GM23338 (cell line): ENCODE measurements at regions not wholly inside any gene's neighbourhood (a gene's known extent, or its start where the extent isn't known, plus 50 kb on each side); places are given as distances from the start of the nearest gene placed in this dataset.

ENCODE experiments used
- ATAC-seq: fragments of 200-7000 bp; cut with Tn5 transposase; 3 replicates; pipeline ENCODE4 v1.9.1; 2020
- DNase-seq: peaks from one replicate; pipeline ENCODE4 v3.0.0-alpha.2; 2015; ENCODE audit warnings: low spot score
- H2AFZ ChIP-seq: fragments of 200-600 bp; sonication (generic); 2 replicates; pipeline ENCODE4 v1.8.0; 2016; ENCODE audit warnings: antibody characterized with exemption, mild to moderate bottlenecking, moderate library complexity
- H3F3A ChIP-seq: fragments of 200-600 bp; sonication (generic); replicated peaks from 2 replicates; pipeline ENCODE4 v1.8.0; 2017; ENCODE audit warnings: antibody characterized with exemption, mixed run types, low read depth
- H3K27ac ChIP-seq: fragments of 200-600 bp; sonication (generic); 2 replicates; pipeline ENCODE4 v1.6.1; 2016; ENCODE audit warnings: low read depth
- H3K27me3 ChIP-seq: fragments of 200-600 bp; sonication (generic); 2 replicates; pipeline ENCODE4 v1.8.0; 2016; ENCODE audit warnings: mild to moderate bottlenecking, mixed run types, moderate library complexity; ENCODE audit not compliant: insufficient read depth
- H3K36me3 ChIP-seq: fragments of 200-600 bp; sonication (generic); 2 replicates; pipeline ENCODE4 v1.8.0; 2016; ENCODE audit warnings: mild to moderate bottlenecking; ENCODE audit not compliant: insufficient read depth
- H3K4me1 ChIP-seq: fragments of 200-600 bp; sonication (generic); 2 replicates; pipeline ENCODE4 v1.8.0; 2016; ENCODE audit warnings: mild to moderate bottlenecking, moderate library complexity; ENCODE audit not compliant: insufficient read depth
- H3K4me2 ChIP-seq: fragments of 200-600 bp; sonication (generic); 2 replicates; pipeline ENCODE4 v1.7.1; 2017; ENCODE audit warnings: mixed run types
- H3K4me3 ChIP-seq: fragments of 200-600 bp; sonication (generic); 2 replicates; pipeline ENCODE4 v1.6.1; 2016; ENCODE audit warnings: mixed run types
- H3K79me2 ChIP-seq: fragments of 200-600 bp; sonication (generic); replicated peaks from 2 replicates; pipeline ENCODE4 v1.8.0; 2017; ENCODE audit warnings: mild to moderate bottlenecking; ENCODE audit not compliant: insufficient read depth
- H3K9me2 ChIP-seq: fragments of 200-600 bp; sonication (generic); 2 replicates; pipeline ENCODE4 v1.8.0; 2017; ENCODE audit not compliant: insufficient read depth
- H4K20me1 ChIP-seq: fragments of 200-600 bp; sonication (generic); replicated peaks from 2 replicates; pipeline ENCODE4 v1.8.0; 2017; ENCODE audit warnings: mild to moderate bottlenecking; ENCODE audit not compliant: insufficient read depth
- H3K27ac Mint-ChIP-seq: 2 replicates; pipeline ENCODE4 v1.8.0; 2020; ENCODE audit warnings: inconsistent platforms, mild to moderate bottlenecking, moderate library complexity, mixed read lengths
- H3K27me3 Mint-ChIP-seq: 3 replicates; pipeline ENCODE4 v1.8.0; 2022; ENCODE audit warnings: low read depth, mild to moderate bottlenecking, moderate library complexity, mixed read lengths, inconsistent platforms; ENCODE audit not compliant: insufficient read depth, poor library complexity
- H3K36me3 Mint-ChIP-seq: 3 replicates; pipeline ENCODE4 v1.8.0; 2021; ENCODE audit warnings: low read depth, mild to moderate bottlenecking, inconsistent platforms, moderate library complexity, mixed read lengths
- H3K4me1 Mint-ChIP-seq: 3 replicates; pipeline ENCODE4 v1.8.0; 2020; ENCODE audit warnings: mild to moderate bottlenecking, inconsistent platforms, mixed read lengths
- H3K4me3 Mint-ChIP-seq: 3 replicates; pipeline ENCODE4 v1.8.0; 2021; ENCODE audit warnings: moderate library complexity, mild to moderate bottlenecking, inconsistent platforms, mixed read lengths
- H3K9me3 Mint-ChIP-seq: 3 replicates; pipeline ENCODE4 v1.8.0; 2020; ENCODE audit warnings: moderate library complexity, mild to moderate bottlenecking, inconsistent platforms, mixed read lengths
- EZH2 ChIP-seq: fragments of 200-600 bp; sonication (generic); IDR thresholded peaks from one replicate; pipeline ENCODE4 v1.8.0; 2017; ENCODE audit warnings: antibody characterized with exemption, mild to moderate bottlenecking, low read depth; ENCODE audit not compliant: unreplicated experiment
- EZH2phosphoT487 ChIP-seq: fragments of 200-600 bp; sonication (generic); IDR thresholded peaks from one replicate; pipeline ENCODE4 v1.8.1; 2018; ENCODE audit warnings: antibody characterized with exemption; ENCODE audit not compliant: unreplicated experiment
- JUNB ChIP-seq: IDR thresholded peaks from one replicate; pipeline ENCODE4 v1.6.1; 2016; ENCODE audit warnings: antibody characterized with exemption; ENCODE audit not compliant: unreplicated experiment
- STAT1 ChIP-seq: IDR thresholded peaks from one replicate; pipeline ENCODE4 v1.6.1; 2016; ENCODE audit warnings: antibody characterized with exemption; ENCODE audit not compliant: unreplicated experiment
- ZNF114 ChIP-seq: fragments of 250-450 bp; sonication (Bioruptor Pico); IDR thresholded peaks from 2 replicates; pipeline ENCODE4 v1.5.0; 2020; ENCODE audit warnings: mild to moderate bottlenecking, moderate library complexity
- TF ChIP-seq, protein P1 (sequence below): IDR thresholded peaks from 2 replicates; pipeline ENCODE4 v1.6.1; 2016; ENCODE audit warnings: antibody characterized with exemption
- TF ChIP-seq, protein P2 (sequence below): IDR thresholded peaks from one replicate; pipeline ENCODE4 v1.6.1; 2018; ENCODE audit warnings: antibody characterized with exemption; ENCODE audit not compliant: unreplicated experiment
- TF ChIP-seq, protein P3 (sequence below): fragments of 250-450 bp; sonication (Bioruptor Pico); IDR thresholded peaks from 2 replicates; pipeline ENCODE4 v1.5.0; 2020; ENCODE audit warnings: mild to moderate bottlenecking, moderate library complexity
- TF ChIP-seq, protein P4 (sequence below), 2 experiments: fragments of 200-600 bp in 1 of 2; sonication (generic) in 1 of 2; conservative IDR thresholded peaks; 2 replicates each; pipeline versions ENCODE4 v1.5.1 to v1.6.1; 2016 to 2017; ENCODE audit warnings: antibody characterized with exemption in 2 of 2, low read depth in 2 of 2, mild to moderate bottlenecking in 2 of 2, moderate library complexity in 1 of 2

DNA sequence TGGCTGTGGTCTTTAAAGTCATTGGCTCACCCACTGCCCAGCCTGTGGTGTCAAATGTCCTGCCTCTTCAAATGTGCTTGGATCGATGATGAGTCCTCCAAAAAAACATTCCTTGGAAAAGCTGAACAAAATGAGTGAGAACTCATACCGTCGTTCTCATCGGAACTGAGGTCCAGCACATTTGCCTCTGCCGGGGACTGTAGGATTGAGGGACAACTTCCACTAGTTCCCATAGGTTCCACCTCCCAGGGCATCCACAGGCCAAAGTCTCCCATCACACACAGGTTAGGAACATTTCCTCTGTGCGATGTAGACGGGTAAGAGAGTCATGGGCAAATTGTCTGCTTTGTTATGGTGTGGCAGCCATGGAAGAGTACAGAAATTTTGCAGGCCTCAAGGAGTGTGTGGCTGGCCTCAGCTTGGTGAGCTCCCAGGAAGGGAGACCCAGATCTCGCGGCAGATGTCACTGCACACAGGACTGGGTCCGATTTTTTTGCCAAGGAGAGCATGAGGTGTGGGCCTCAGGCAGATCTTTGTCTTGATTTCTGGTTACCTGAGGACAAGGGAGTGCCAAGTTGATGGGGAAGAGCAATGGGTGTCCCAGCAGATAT lies 115.7 kb downstream of the SNRPN start (continued):
- TF ChIP-seq, protein P1, sequence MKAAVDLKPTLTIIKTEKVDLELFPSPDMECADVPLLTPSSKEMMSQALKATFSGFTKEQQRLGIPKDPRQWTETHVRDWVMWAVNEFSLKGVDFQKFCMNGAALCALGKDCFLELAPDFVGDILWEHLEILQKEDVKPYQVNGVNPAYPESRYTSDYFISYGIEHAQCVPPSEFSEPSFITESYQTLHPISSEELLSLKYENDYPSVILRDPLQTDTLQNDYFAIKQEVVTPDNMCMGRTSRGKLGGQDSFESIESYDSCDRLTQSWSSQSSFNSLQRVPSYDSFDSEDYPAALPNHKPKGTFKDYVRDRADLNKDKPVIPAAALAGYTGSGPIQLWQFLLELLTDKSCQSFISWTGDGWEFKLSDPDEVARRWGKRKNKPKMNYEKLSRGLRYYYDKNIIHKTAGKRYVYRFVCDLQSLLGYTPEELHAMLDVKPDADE: no peak
- TF ChIP-seq JUNB: no peak

DNA sequence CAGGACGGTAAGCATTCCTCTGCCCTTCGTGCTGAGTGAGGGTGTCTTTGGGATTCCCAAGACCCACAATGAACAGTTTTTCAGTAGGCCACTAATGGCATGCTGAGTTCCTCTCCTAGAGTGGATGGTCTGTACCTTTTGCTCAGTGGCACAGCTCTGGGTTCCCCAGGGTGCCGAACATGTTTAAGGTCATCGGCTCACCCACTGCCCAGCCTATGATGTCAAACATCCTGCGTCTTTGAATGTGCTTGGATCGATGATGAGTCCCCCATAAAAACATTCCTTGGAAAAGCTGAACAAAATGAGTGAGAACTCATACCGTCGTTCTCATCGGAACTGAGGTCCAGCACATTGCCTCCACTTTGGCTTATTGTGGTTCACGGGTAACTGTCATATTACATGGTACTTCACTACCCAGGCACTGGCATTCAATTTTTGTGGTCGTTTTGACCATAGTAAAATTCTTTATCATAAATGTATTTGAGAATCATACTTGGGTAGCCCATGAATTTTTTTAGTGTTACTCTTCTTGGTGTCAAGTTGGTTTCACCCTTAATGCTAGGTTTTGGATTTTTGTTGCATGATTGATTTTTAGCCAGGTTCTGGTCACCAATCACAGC lies 118.2 kb downstream of the SNRPN start:
- no peak overlapping the region for H3K27ac ChIP-seq
- no peaks in the 10 kb centered on the region for H4K20me1 ChIP-seq
- Mint-ChIP-seq H3K27ac (no peak overlapping the region), H3K36me3 (peaks cover 100% of the 10 kb centered on the region), H3K9me3 (peaks cover 100% of the 10 kb centered on the region), H3K27me3 (peaks cover 50% of the 10 kb centered on the region), H3K4me3 (no peak overlapping the region), H3K4me1 (no peaks in the 10 kb centered on the region)
- H3K9me2 ChIP-seq: peaks cover 9% of the 10 kb centered on the region; the same call in 1 of the 2 replicates
- no peaks in the 10 kb centered on the region for H3K4me1 ChIP-seq
- DNase-seq (no peak), ATAC-seq (no peak)
- H3K4me3 ChIP-seq: no peak overlapping the region
- 0 out of 2 replicates have a peak, but pooled peaks cover 3% of the 10 kb centered on the region for H3F3A ChIP-seq
- no peak overlapping the region for H3K4me2 ChIP-seq
- peaks cover 9% of the 10 kb centered on the region for H3K79me2 ChIP-seq
- peaks cover 95% of the 10 kb centered on the region for H3K36me3 ChIP-seq
- H3K27me3 ChIP-seq: no peaks in the 10 kb centered on the region
- H2AFZ ChIP-seq: no peak overlapping the region
- TF ChIP-seq, protein P2, sequence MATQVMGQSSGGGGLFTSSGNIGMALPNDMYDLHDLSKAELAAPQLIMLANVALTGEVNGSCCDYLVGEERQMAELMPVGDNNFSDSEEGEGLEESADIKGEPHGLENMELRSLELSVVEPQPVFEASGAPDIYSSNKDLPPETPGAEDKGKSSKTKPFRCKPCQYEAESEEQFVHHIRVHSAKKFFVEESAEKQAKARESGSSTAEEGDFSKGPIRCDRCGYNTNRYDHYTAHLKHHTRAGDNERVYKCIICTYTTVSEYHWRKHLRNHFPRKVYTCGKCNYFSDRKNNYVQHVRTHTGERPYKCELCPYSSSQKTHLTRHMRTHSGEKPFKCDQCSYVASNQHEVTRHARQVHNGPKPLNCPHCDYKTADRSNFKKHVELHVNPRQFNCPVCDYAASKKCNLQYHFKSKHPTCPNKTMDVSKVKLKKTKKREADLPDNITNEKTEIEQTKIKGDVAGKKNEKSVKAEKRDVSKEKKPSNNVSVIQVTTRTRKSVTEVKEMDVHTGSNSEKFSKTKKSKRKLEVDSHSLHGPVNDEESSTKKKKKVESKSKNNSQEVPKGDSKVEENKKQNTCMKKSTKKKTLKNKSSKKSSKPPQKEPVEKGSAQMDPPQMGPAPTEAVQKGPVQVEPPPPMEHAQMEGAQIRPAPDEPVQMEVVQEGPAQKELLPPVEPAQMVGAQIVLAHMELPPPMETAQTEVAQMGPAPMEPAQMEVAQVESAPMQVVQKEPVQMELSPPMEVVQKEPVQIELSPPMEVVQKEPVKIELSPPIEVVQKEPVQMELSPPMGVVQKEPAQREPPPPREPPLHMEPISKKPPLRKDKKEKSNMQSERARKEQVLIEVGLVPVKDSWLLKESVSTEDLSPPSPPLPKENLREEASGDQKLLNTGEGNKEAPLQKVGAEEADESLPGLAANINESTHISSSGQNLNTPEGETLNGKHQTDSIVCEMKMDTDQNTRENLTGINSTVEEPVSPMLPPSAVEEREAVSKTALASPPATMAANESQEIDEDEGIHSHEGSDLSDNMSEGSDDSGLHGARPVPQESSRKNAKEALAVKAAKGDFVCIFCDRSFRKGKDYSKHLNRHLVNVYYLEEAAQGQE: no peak
- TF ChIP-seq EZH2 (no peak), STAT1 (no peak), EZH2phosphoT487 (no peak), JUNB (no peak), ZNF114 (CRISPR knock-in tag) (no peak)
- TF ChIP-seq, protein P3, sequence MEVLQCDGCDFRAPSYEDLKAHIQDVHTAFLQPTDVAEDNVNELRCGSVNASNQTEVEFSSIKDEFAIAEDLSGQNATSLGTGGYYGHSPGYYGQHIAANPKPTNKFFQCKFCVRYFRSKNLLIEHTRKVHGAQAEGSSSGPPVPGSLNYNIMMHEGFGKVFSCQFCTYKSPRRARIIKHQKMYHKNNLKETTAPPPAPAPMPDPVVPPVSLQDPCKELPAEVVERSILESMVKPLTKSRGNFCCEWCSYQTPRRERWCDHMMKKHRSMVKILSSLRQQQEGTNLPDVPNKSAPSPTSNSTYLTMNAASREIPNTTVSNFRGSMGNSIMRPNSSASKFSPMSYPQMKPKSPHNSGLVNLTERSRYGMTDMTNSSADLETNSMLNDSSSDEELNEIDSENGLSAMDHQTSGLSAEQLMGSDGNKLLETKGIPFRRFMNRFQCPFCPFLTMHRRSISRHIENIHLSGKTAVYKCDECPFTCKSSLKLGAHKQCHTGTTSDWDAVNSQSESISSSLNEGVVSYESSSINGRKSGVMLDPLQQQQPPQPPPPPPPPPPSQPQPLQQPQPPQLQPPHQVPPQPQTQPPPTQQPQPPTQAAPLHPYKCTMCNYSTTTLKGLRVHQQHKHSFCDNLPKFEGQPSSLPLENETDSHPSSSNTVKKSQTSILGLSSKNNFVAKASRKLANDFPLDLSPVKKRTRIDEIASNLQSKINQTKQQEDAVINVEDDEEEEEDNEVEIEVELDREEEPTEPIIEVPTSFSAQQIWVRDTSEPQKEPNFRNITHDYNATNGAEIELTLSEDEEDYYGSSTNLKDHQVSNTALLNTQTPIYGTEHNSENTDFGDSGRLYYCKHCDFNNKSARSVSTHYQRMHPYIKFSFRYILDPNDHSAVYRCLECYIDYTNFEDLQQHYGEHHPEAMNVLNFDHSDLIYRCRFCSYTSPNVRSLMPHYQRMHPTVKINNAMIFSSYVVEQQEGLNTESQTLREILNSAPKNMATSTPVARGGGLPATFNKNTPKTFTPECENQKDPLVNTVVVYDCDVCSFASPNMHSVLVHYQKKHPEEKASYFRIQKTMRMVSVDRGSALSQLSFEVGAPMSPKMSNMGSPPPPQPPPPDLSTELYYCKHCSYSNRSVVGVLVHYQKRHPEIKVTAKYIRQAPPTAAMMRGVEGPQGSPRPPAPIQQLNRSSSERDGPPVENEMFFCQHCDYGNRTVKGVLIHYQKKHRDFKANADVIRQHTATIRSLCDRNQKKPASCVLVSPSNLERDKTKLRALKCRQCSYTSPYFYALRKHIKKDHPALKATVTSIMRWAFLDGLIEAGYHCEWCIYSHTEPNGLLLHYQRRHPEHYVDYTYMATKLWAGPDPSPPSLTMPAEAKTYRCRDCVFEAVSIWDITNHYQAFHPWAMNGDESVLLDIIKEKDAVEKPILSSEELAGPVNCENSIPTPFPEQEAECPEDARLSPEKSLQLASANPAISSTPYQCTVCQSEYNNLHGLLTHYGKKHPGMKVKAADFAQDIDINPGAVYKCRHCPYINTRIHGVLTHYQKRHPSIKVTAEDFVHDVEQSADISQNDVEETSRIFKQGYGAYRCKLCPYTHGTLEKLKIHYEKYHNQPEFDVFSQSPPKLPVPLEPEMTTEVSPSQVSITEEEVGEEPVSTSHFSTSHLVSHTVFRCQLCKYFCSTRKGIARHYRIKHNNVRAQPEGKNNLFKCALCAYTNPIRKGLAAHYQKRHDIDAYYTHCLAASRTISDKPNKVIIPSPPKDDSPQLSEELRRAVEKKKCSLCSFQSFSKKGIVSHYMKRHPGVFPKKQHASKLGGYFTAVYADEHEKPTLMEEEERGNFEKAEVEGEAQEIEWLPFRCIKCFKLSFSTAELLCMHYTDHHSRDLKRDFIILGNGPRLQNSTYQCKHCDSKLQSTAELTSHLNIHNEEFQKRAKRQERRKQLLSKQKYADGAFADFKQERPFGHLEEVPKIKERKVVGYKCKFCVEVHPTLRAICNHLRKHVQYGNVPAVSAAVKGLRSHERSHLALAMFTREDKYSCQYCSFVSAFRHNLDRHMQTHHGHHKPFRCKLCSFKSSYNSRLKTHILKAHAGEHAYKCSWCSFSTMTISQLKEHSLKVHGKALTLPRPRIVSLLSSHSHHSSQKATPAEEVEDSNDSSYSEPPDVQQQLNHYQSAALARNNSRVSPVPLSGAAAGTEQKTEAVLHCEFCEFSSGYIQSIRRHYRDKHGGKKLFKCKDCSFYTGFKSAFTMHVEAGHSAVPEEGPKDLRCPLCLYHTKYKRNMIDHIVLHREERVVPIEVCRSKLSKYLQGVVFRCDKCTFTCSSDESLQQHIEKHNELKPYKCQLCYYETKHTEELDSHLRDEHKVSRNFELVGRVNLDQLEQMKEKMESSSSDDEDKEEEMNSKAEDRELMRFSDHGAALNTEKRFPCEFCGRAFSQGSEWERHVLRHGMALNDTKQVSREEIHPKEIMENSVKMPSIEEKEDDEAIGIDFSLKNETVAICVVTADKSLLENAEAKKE: no peak
- TF ChIP-seq, protein P1: no peak
- TF ChIP-seq, protein P4, sequence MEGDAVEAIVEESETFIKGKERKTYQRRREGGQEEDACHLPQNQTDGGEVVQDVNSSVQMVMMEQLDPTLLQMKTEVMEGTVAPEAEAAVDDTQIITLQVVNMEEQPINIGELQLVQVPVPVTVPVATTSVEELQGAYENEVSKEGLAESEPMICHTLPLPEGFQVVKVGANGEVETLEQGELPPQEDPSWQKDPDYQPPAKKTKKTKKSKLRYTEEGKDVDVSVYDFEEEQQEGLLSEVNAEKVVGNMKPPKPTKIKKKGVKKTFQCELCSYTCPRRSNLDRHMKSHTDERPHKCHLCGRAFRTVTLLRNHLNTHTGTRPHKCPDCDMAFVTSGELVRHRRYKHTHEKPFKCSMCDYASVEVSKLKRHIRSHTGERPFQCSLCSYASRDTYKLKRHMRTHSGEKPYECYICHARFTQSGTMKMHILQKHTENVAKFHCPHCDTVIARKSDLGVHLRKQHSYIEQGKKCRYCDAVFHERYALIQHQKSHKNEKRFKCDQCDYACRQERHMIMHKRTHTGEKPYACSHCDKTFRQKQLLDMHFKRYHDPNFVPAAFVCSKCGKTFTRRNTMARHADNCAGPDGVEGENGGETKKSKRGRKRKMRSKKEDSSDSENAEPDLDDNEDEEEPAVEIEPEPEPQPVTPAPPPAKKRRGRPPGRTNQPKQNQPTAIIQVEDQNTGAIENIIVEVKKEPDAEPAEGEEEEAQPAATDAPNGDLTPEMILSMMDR (conservative IDR thresholded peaks at IDR 0.05; ENCODE audit: low read depth in 2 of 2): no peak
